ENCODE measurements at regions not wholly inside any gene's neighbourhood (a gene's known extent, or its start where the extent isn't known, plus 50 kb on each side); places are given as distances from the start of the nearest gene placed in this dataset.

GRCh38 chr3:56989977-56990640 is 70.4 kb upstream of the SPATA12 start:
- peaks cover 4 to 5% of the 10 kb centered on the region in 2 donors for H3K4me1 Mint-ChIP-seq

DNA sequence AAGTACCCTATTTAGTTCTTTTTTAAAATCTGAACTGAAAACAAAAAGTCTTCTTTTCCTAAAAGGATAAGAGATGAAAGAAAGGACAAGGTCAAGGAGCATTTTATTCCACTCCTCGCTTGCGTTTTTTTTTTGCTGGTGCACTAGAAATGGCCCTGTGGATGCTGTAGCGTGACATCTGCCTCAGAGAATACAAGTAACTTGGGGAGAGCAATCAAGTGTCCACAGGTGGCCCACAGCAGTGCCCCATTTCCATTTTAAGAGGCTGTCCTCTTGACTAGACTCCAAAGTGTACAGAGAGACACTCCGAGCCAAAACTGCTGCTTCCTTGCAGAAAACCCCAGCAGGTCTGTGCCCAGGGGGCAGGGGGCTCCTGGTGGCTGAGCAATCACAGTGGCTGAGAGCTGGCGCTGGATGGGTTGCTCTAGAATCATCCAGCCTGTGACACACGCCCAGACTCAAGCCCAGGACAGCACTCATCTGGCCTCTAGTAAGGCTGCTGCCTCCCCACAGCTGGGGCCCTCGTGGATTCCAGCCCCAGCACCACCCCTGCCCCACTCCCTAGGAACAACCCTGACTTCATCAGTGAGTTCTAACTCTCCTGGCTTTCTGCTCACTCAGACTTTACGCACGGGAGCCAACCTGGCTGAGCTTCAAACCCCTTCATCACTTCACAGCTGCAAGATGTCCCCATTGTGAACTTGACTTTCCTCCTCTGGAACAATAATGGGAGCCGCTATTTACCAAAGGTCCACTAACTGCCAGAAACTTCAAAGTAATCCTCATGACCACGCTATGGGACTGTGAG is 71.1 kb upstream of the SPATA12 start:
- no peaks in the 10 kb centered on the region for H3K9me3 ChIP-seq (ENCODE audit: control insufficient read depth, insufficient read depth, low read length)
- no peak overlapping the region for H3K4me3 ChIP-seq (ENCODE audit: low read length)
- H3K36me3 ChIP-seq (ENCODE audit: control insufficient read depth, insufficient read depth, low read length), result no peaks in the 10 kb centered on the region
- peaks cover 6% of the 10 kb centered on the region for H3K4me1 ChIP-seq (ENCODE audit: control insufficient read depth, insufficient read depth, low read length)
- Mint-ChIP-seq H3K27me3 (ENCODE audit: low read depth in 2 of 2) (peaks cover 8 to 14% of the 10 kb centered on the region in 2 donors), H3K36me3 (no peaks in the 10 kb centered on the region), H3K4me3 (no peak overlapping the region), H3K9me3 (no peaks in the 10 kb centered on the region), H3K27ac (no peak overlapping the region), H3K4me1 (peaks cover 4 to 5% of the 10 kb centered on the region in 2 donors)
- TF ChIP-seq CTCF (IDR thresholded peaks at IDR 0.05), result no peak
- peaks cover 2% of the 10 kb centered on the region for H3K27me3 ChIP-seq (ENCODE audit: control insufficient read depth, insufficient read depth, low read length)
- H3K27ac ChIP-seq (ENCODE audit: low read length), result no peak overlapping the region
- DNase-seq, result no peak
- intact Hi-C loops (cut with micrococcal nuclease), result loop anchor here (1.0 to 5.0 kb wide), 5 partner anchors 133 to 649 kb away; partner anchors contain the start of gene CCDC66
- no peak for ATAC-seq
- WGBS (ENCODE audit: insufficient coverage), result 86% methylated on average over 11 of the region's 11 CpGs

More at GRCh38 chr3:56989977-56990640, 70.4 kb upstream of the SPATA12 start:
- intact Hi-C loops (cut with micrococcal nuclease), result loop anchor here (1.0 to 5.0 kb wide), 5 partner anchors 134 to 649 kb away; partner anchors contain the start of gene CCDC66
- Histone ChIP-seq H3K4me3 (ENCODE audit: low read length) (no peak overlapping the region), H3K27ac (ENCODE audit: low read length) (no peak overlapping the region), H3K36me3 (ENCODE audit: control insufficient read depth, insufficient read depth, low read length) (no peaks in the 10 kb centered on the region), H3K27me3 (ENCODE audit: control insufficient read depth, insufficient read depth, low read length) (peaks cover 2% of the 10 kb centered on the region), H3K9me3 (ENCODE audit: control insufficient read depth, insufficient read depth, low read length) (no peaks in the 10 kb centered on the region), H3K4me1 (ENCODE audit: control insufficient read depth, insufficient read depth, low read length) (peaks cover 6% of the 10 kb centered on the region)
- TF ChIP-seq CTCF (IDR thresholded peaks at IDR 0.05), result no peak
- Mint-ChIP-seq H3K27me3 (ENCODE audit: low read depth in 2 of 2) (peaks cover 9 to 14% of the 10 kb centered on the region in 2 donors), H3K4me3 (no peak overlapping the region), H3K9me3 (no peaks in the 10 kb centered on the region), H3K27ac (no peak overlapping the region), H3K36me3 (peaks cover 1% of the 10 kb centered on the region)
- ATAC-seq, result no peak
- 89% methylated on average over 11 of the region's 12 CpGs for WGBS (ENCODE audit: insufficient coverage)
- DNase-seq, result no peak

DNA sequence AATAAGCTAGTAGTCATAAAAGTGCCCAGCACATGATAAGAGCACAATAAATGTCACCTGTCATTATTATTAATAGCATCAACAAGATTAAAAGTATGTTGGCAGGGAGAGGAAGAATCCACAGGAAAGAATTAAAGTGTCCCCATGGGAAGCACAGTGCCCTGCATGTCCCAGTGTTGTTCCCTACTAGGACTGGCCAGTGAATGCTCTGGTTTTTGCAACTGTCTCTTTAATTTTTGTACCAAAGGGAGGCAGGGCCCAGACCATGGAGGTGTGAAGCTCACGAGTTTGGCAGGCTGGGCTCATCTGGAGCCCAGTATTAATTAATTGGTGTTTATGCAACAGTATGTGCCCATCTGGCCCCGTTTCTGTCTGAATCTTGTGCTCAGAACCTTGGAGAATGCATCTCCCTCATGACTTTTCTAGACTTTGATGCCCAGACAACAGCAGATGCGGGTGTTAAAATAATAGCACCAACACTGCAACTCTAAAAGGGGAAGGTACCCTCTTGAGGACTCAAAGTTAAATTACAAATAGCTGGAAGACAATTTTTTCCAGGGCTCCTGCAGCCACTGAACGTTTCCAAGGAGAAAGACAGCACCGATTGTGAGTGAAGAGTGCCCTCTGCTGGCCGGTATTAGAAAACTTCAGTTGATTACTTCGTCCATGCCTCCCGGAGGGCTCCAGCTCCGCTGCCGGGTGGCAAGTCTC is 71.9 kb upstream of the SPATA12 start:
- peak; percentile 57 to 90 for DNase-seq
- H3K9me3 ChIP-seq (ENCODE audit: control insufficient read depth, insufficient read depth, low read length), result no peaks in the 10 kb centered on the region
- Mint-ChIP-seq H3K4me3 (no peak overlapping the region), H3K4me1 (peaks cover 4 to 5% of the 10 kb centered on the region in 2 donors), H3K36me3 (no peaks in the 10 kb centered on the region), H3K27me3 (ENCODE audit: low read depth in 2 of 2) (peaks cover 8 to 14% of the 10 kb centered on the region in 2 donors), H3K9me3 (no peaks in the 10 kb centered on the region), H3K27ac (no peak overlapping the region)
- H3K27ac ChIP-seq (ENCODE audit: low read length), result no peak overlapping the region
- peaks cover 2% of the 10 kb centered on the region for H3K27me3 ChIP-seq (ENCODE audit: control insufficient read depth, insufficient read depth, low read length)
- H3K36me3 ChIP-seq (ENCODE audit: control insufficient read depth, insufficient read depth, low read length), result no peaks in the 10 kb centered on the region
- 20% methylated on average over 8 of the region's 10 CpGs for WGBS (ENCODE audit: insufficient coverage)
- ATAC-seq, result peak; percentile 73 to 80 (median 75)
- no peak overlapping the region for H3K4me3 ChIP-seq (ENCODE audit: low read length)
- peaks cover 6% of the 10 kb centered on the region for H3K4me1 ChIP-seq (ENCODE audit: control insufficient read depth, insufficient read depth, low read length)
- TF ChIP-seq CTCF (IDR thresholded peaks at IDR 0.05), result peak; percentile 93
- intact Hi-C loops (cut with micrococcal nuclease), result loop anchor here (1.0 to 5.0 kb wide), 5 partner anchors 132 to 648 kb away; partner anchors contain the start of gene CCDC66

Measured in natural killer cell (primary cell).